HG03159 (cell line): ENCODE measurements at regions not wholly inside any gene's neighbourhood (a gene's known extent, or its start where the extent isn't known, plus 50 kb on each side); places are given as distances from the start of the nearest gene placed in this dataset.
A peak's percentile ranks its signal among the peaks of the same experiment; 100 is the strongest.

Experiments
- ATAC-seq: cut with Tn5 transposase; IDR thresholded peaks from one replicate; pipeline ENCODE4 v1.9.1; 2021; ENCODE audit warnings: mild to moderate bottlenecking, moderate library complexity; ENCODE audit not compliant: unreplicated experiment

GRCh38 chr11:27216270-27217149 lies 146.5 kb downstream of the CCDC34 start:
- no peak for ATAC-seq

GRCh38 chr11:27215471-27216269 lies 147.3 kb downstream of the CCDC34 start:
- no peak for ATAC-seq

GRCh38 chr11:27214713-27215112 lies 148.3 kb downstream of the CCDC34 start:
- ATAC-seq = no peak

GRCh38 chr11:27213232-27213660 lies 149.8 kb downstream of the CCDC34 start:
- ATAC-seq = no peak

GRCh38 chr11:27212248-27212780 lies 150.7 kb downstream of the CCDC34 start:
- ATAC-seq = peak; percentile 45

- ATAC-seq = no peak
These were observed 151.5 kb downstream of the CCDC34 start for GRCh38 chr11:27211370-27212127.

- ATAC-seq = no peak
These were observed 152.5 kb downstream of the CCDC34 start for GRCh38 chr11:27210531-27210930.

- no peak for ATAC-seq
These were observed 153.4 kb downstream of the CCDC34 start for GRCh38 chr11:27209562-27210005.

GRCh38 chr11:27208846-27209245 lies 154.2 kb downstream of the CCDC34 start:
- ATAC-seq = no peak

GRCh38 chr11:27207025-27207650 lies 155.9 kb downstream of the CCDC34 start:
- no peak for ATAC-seq

GRCh38 chr11:27205779-27206570 lies 157.0 kb downstream of the CCDC34 start:
- ATAC-seq = no peak

GRCh38 chr11:27205250-27205649 lies 157.8 kb downstream of the CCDC34 start:
- no peak for ATAC-seq

- no peak for ATAC-seq
These were observed 158.5 kb downstream of the CCDC34 start for GRCh38 chr11:27204529-27204928.

- ATAC-seq = no peak
These were observed 159.9 kb downstream of the CCDC34 start for GRCh38 chr11:27203077-27203647.

- ATAC-seq = no peak
These were observed 161.1 kb downstream of the BBOX1 start for GRCh38 chr11:27201454-27202302.

- ATAC-seq = no peak
These were observed 160.3 kb downstream of the BBOX1 start for GRCh38 chr11:27200779-27201453.

GRCh38 chr11:27196203-27196897 lies 155.7 kb downstream of the BBOX1 start:
- no peak for ATAC-seq
